ENCODE measurements at regions not wholly inside any gene's neighbourhood (a gene's known extent, or its start where the extent isn't known, plus 50 kb on each side); places are given as distances from the start of the nearest gene placed in this dataset.
"Not testable (repeated sequence)": the region's sequence is repeated elsewhere in the genome, so short reads cannot be mapped to it uniquely, and the experiment has no call there.

- DNase-seq (ENCODE audit: low read depth in 2 of 2) = no peak
Observed at GRCh38 chr7:125468855-125469174, 539.2 kb upstream of the POT1 start.

- DNase-seq (ENCODE audit: low read depth in 2 of 2) = no peak
Observed at GRCh38 chr7:125467996-125468854, 538.6 kb upstream of the POT1 start.

GRCh38 chr7:125465527-125465926, 535.9 kb upstream of the POT1 start:
- DNase-seq (ENCODE audit: low read depth in 2 of 2) = no peak

- no peak for DNase-seq (ENCODE audit: low read depth in 2 of 2)
Observed at GRCh38 chr7:125462615-125463014, 533.0 kb upstream of the POT1 start.

- DNase-seq (ENCODE audit: low read depth in 2 of 2) = no peak
Observed at GRCh38 chr7:125459038-125459437, 529.4 kb upstream of the POT1 start.

GRCh38 chr7:125450749-125451148, 521.1 kb upstream of the POT1 start:
- no peak for DNase-seq (ENCODE audit: low read depth in 2 of 2)

- DNase-seq (ENCODE audit: low read depth in 2 of 2) = no peak
Observed at GRCh38 chr7:125445836-125446235, 516.2 kb upstream of the POT1 start.

- DNase-seq (ENCODE audit: low read depth in 2 of 2) = no peak
Observed at GRCh38 chr7:125444864-125445263, 515.2 kb upstream of the POT1 start.

- DNase-seq (ENCODE audit: low read depth in 2 of 2) = no peak
Observed at GRCh38 chr7:125436220-125436619, 506.6 kb upstream of the POT1 start.

GRCh38 chr7:125431349-125431748, 501.7 kb upstream of the POT1 start:
- DNase-seq (ENCODE audit: low read depth in 2 of 2) = no peak

- no peak for DNase-seq (ENCODE audit: low read depth in 2 of 2)
Observed at GRCh38 chr7:125430013-125430412, 500.4 kb upstream of the POT1 start.

GRCh38 chr7:125427676-125428075, 498.1 kb upstream of the POT1 start:
- no peak for DNase-seq (ENCODE audit: low read depth in 2 of 2)

GRCh38 chr7:125425506-125425905, 495.9 kb upstream of the POT1 start:
- DNase-seq (ENCODE audit: low read depth in 2 of 2) = no peak

- no peak for DNase-seq (ENCODE audit: low read depth in 2 of 2)
Observed at GRCh38 chr7:125424721-125425120, 495.1 kb upstream of the POT1 start.

GRCh38 chr7:125423458-125424155, 494.0 kb upstream of the POT1 start:
- DNase-seq (ENCODE audit: low read depth in 2 of 2) = no peak

- not testable (repeated sequence) for DNase-seq (ENCODE audit: low read depth in 2 of 2)
Observed at GRCh38 chr7:125421407-125421806, 491.8 kb upstream of the POT1 start.

- no peak for DNase-seq (ENCODE audit: low read depth in 2 of 2)
Observed at GRCh38 chr7:125412890-125413665, 483.5 kb upstream of the POT1 start.

- no peak for DNase-seq (ENCODE audit: low read depth in 2 of 2)
Observed at GRCh38 chr7:125409921-125410320, 480.3 kb upstream of the POT1 start.

- DNase-seq (ENCODE audit: low read depth in 2 of 2) = no peak
Observed at GRCh38 chr7:125406111-125406510, 476.5 kb upstream of the POT1 start.

GRCh38 chr7:125399408-125399807, 469.8 kb upstream of the POT1 start:
- no peak for DNase-seq (ENCODE audit: low read depth in 2 of 2)

GRCh38 chr7:125396466-125397151, 467.0 kb upstream of the POT1 start:
- DNase-seq (ENCODE audit: low read depth in 2 of 2) = no peak

- DNase-seq (ENCODE audit: low read depth in 2 of 2) = no peak
Observed at GRCh38 chr7:125391921-125392320, 462.3 kb upstream of the POT1 start.

All from fibroblast of skin of left quadriceps (primary cell).